ENCODE measurements at regions not wholly inside any gene's neighbourhood (a gene's known extent, or its start where the extent isn't known, plus 50 kb on each side); places are given as distances from the start of the nearest gene placed in this dataset.

DNA sequence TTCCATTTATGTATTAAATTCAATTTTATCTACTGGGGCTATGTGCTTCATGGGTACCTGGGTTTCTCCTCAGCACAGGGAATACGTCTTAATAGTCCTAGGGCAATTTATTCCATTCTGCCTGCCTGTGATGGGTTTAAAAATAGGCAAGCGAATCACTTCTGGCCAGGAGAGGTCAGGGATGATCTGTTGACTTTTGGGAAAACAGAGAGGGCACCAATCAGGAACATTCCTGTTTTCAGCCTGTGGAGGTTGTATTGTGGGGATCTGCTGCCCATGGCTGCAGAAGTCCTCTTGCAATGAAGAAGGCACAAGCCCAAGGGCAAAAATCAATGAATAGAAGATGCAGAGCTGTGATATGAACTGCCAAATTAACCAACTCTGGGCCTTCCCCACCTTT, 303.1 kb downstream of the CTH start:
- no peak for TF ChIP-seq ARNT (IDR thresholded peaks at IDR 0.05)
- no peak for TF ChIP-seq ZNF384 (IDR thresholded peaks at IDR 0.05)
- TF ChIP-seq FOXK2 (IDR thresholded peaks at IDR 0.05): no peak
- no peak for TF ChIP-seq TARDBP (IDR thresholded peaks at IDR 0.05)
- TF ChIP-seq FOXM1 (IDR thresholded peaks at IDR 0.05; ENCODE audit: borderline replicate concordance): no peak
- TF ChIP-seq LEF1 (IDR thresholded peaks at IDR 0.05; ENCODE audit: borderline replicate concordance): no peak
- TF ChIP-seq SUZ12 (IDR thresholded peaks at IDR 0.05): no peak

All from HEK293T (cell line).